Right ventricle myocardium inferior (tissue), 1 donor: ENCODE measurements at regions not wholly inside any gene's neighbourhood (a gene's known extent, or its start where the extent isn't known, plus 50 kb on each side); places are given as distances from the start of the nearest gene placed in this dataset.

Source experiments
- ATAC-seq: fragments of 200-7000 bp; cut with Tn5 transposase; one replicate; pipeline ENCODE4 v1.9.1; 2020; ENCODE audit warnings: mild to moderate bottlenecking, moderate library complexity
- DNase-seq: peaks from one replicate; pipeline ENCODE4 v3.0.0; 2021; ENCODE audit errors: missing footprints
- intact Hi-C: fragments of 100-400 bp; cut with DNase I; formaldehyde crosslinking; loops from one replicate; pipeline ENCODE4 v1.11.0; 2022
- donor health status: DM: no; HTN: yes; CAD: no; lungs with severe emphysema.

DNA sequence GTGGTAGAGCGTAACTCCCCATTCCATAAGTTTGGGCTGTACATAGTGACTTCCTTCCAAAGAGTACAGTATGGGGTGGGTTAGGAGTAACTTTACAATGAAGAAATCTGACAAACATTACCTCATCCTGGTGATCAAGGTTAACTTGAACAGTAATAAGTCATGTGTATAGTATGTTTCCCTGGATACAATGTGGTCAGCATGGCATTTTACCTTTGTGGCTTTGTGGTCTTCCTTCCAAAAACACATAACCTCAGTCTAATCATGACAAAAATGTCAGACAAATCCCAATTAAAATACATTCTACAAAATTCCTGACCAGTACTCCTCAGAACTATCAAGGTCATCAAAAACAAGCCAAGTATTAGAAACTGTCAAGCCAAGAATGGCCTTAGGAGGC, 225.1 kb downstream of the UBE3D start:
- intact Hi-C loops, result no loop called here
- ATAC-seq, result no peak

DNA sequence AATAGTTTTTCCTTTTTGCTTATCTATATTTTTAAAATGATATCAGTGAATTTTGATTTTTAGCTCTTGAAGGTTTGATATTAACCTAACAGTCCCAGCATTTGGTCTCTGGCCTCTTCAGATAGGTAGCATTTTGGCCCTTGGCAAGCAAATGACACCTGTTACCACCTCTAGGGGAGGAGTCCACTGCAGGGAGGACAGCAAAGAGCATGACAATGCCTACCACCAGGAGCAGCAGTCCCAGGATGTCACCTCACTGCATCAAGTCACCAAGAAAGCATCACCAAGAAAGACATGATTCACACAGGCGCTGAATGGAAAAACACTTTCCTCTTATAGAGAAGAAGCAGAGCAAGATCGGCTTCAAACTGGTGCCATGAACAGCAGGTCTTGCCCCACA, 224.3 kb downstream of the UBE3D start:
- intact Hi-C loops, result no loop called here
- ATAC-seq, result no peak

More for the DNA sequence above, 225.1 kb downstream of the UBE3D start:
- no peak for DNase-seq

More for the DNA sequence above, 224.3 kb downstream of the UBE3D start:
- DNase-seq, result no peak
